B cell (primary cell): ENCODE measurements at regions not wholly inside any gene's neighbourhood (a gene's known extent, or its start where the extent isn't known, plus 50 kb on each side); places are given as distances from the start of the nearest gene placed in this dataset.

Experiments
- ATAC-seq: fragments of 200-7000 bp; cut with Tn5 transposase; one replicate; pipeline ENCODE4 v1.10.0; 2021; ENCODE audit warnings: low read depth, mild to moderate bottlenecking, moderate number of reproducible peaks, moderate library complexity
- CTCF ChIA-PET: fragments of 350-600 bp; sonication (Branson Sonifier 250); formaldehyde crosslinking; loops from one replicate; lab custom pipeline; 2021; ENCODE audit warnings: antibody characterized with exemption, inconsistent platforms; lab: Charles Lee
- POLR2A ChIA-PET: fragments of 350-600 bp; sonication (Branson Sonifier 250); formaldehyde crosslinking; loops from one replicate; lab custom pipeline; 2021; ENCODE audit warnings: antibody characterized with exemption; lab: Charles Lee
- DNase-seq: peaks from one replicate; pipeline ENCODE4 v3.0.0; 2013
- H2AFZ ChIP-seq: 2 replicates; pipeline ENCODE4 v1.6.1; 2012; ENCODE audit warnings: mild to moderate bottlenecking, low read depth, low read length; ENCODE audit not compliant: insufficient read depth, poor library complexity, severe bottlenecking
- H3K27ac ChIP-seq, 2 donors: 1 replicate in 1 of 2; 2 replicates in 1 of 2; pipeline ENCODE4 v1.5.1; 2012 to 2013; ENCODE audit warnings: low read length in 2 of 2, mild to moderate bottlenecking in 2 of 2, moderate library complexity in 1 of 2
- H3K27me3 ChIP-seq, 4 experiments: fragments of 200-600 bp in 1 of 4; sonication (generic) in 1 of 4; replicated peaks in 1 of 4; 1 replicate in 2 of 4; 2 replicates in 2 of 4; pipeline versions ENCODE4 v1.6.1 to v1.7.0; 2013 to 2016; ENCODE audit warnings: low read length in 3 of 4, mild to moderate bottlenecking in 2 of 4, mixed read lengths in 1 of 4, moderate library complexity in 1 of 4; ENCODE audit not compliant: insufficient read depth in 4 of 4, control insufficient read depth in 3 of 4; ENCODE audit errors: control extremely low read depth in 1 of 4
- H3K36me3 ChIP-seq, 2 experiments: replicated peaks in 1 of 2; 1 replicate in 1 of 2; 2 replicates in 1 of 2; pipeline versions ENCODE4 v1.6.1 to v1.7.1; 2013; ENCODE audit warnings: low read length in 1 of 2; ENCODE audit not compliant: insufficient read depth in 2 of 2, control insufficient read depth in 1 of 2; ENCODE audit errors: control extremely low read depth in 1 of 2, extremely low read depth in 1 of 2
- H3K4me1 ChIP-seq, 2 donors: fragments of 200-600 bp in 1 of 2; sonication (generic) in 1 of 2; 1 replicate in 1 of 2; 2 replicates in 1 of 2; pipeline versions ENCODE4 v1.5.1 to v1.6.1; 2013 to 2017; ENCODE audit warnings: low read length in 2 of 2; ENCODE audit not compliant: control insufficient read depth in 2 of 2, insufficient read depth in 2 of 2
- H3K4me2 ChIP-seq: replicated peaks from 2 replicates; pipeline ENCODE3; 2012; ENCODE audit warnings: mild to moderate bottlenecking, low read depth, low read length; ENCODE audit not compliant: poor library complexity, severe bottlenecking
- H3K4me3 ChIP-seq, 5 experiments: fragments of 200-600 bp in 1 of 5; sonication (generic) in 1 of 5; 1 replicate in 3 of 5; 2 replicates in 2 of 5; pipeline versions ENCODE4 v1.5.1 to v1.7.0; 2011 to 2016; ENCODE audit warnings: low read length in 4 of 5, mild to moderate bottlenecking in 4 of 5, low read depth in 2 of 5, control low read depth in 1 of 5, moderate library complexity in 1 of 5; ENCODE audit not compliant: insufficient read depth in 1 of 5; ENCODE audit errors: control extremely low read depth in 1 of 5, extremely low read depth in 1 of 5
- H3K79me2 ChIP-seq: fragments of 200-600 bp; sonication (generic); one replicate; pipeline ENCODE4 v1.6.0; 2016; ENCODE audit warnings: low read length; ENCODE audit not compliant: control insufficient read depth, insufficient read depth
- H3K9ac ChIP-seq: fragments of 200-600 bp; sonication (generic); 2 replicates; pipeline ENCODE4 v1.6.1; 2017; ENCODE audit warnings: mild to moderate bottlenecking, low read length, moderate library complexity
- H3K9me3 ChIP-seq, 3 donors: one replicate each; pipeline versions ENCODE4 v1.6.1 to v1.7.1; 2013; ENCODE audit warnings: low read length in 2 of 3; ENCODE audit not compliant: control insufficient read depth in 2 of 3, insufficient read depth in 1 of 3; ENCODE audit errors: control extremely low read depth in 1 of 3
- H4K20me1 ChIP-seq: 2 replicates; pipeline ENCODE4 v1.6.0; 2012; ENCODE audit warnings: mild to moderate bottlenecking, low read length; ENCODE audit not compliant: insufficient read depth, control insufficient read depth, poor library complexity, severe bottlenecking
- H3K27ac Mint-ChIP-seq: one replicate; pipeline ENCODE4 v1.8.0; 2021; ENCODE audit warnings: mixed read lengths
- H3K27me3 Mint-ChIP-seq: one replicate; pipeline ENCODE4 v1.8.0; 2021; ENCODE audit warnings: mixed read lengths
- H3K4me1 Mint-ChIP-seq: one replicate; pipeline ENCODE4 v1.8.0; 2021; ENCODE audit warnings: mixed read lengths
- H3K4me3 Mint-ChIP-seq: one replicate; pipeline ENCODE4 v1.8.0; 2021; ENCODE audit warnings: mixed read lengths
- H3K9me3 Mint-ChIP-seq: one replicate; pipeline ENCODE4 v1.8.0; 2022; ENCODE audit warnings: mixed read lengths; ENCODE audit not compliant: insufficient read depth
- CTCF ChIP-seq: fragments of 200-600 bp; IDR thresholded peaks from one replicate; pipeline ENCODE4 v1.8.0; 2022; ENCODE audit warnings: antibody characterized with exemption, mild to moderate bottlenecking
- EZH2 ChIP-seq: IDR thresholded peaks from 2 replicates; pipeline ENCODE4 v1.6.1; 2012; ENCODE audit warnings: borderline replicate concordance, low read depth, mild to moderate bottlenecking, moderate library complexity, low read length; ENCODE audit not compliant: insufficient read depth, poor library complexity, severe bottlenecking
- WGBS: methylation state at CpG from one replicate; pipeline ENCODE4 v1.1.5; 2013; ENCODE audit warnings: missing lambda C conversion rate; ENCODE audit not compliant: insufficient coverage; 5-methylcytosine and 5-hydroxymethylcytosine counted together
- intact Hi-C: fragments of 100-400 bp; cut with micrococcal nuclease; formaldehyde crosslinking; loops from one replicate; pipeline ENCODE4 v1.10.0; 2022

DNA sequence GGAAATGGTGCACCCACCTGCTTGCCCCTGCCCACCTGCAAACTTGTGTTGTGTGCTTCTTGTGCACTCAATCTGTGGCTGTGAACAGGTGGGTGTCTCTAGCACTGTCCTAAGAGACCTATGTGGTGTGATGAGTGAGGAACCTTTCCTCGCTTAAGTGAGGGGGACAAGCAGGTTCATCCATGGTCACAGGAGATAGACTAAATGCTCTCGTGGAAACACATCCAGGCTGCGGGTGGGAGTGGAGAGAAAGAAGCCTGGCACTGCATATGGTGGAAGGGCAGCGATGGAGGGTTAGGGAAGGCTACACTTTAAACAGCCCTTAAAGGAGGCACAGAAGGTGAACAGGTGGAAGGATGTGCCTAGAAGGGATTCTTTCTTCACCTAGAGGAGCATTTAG lies 330.9 kb downstream of the CXCL12 start:
- ATAC-seq: no peak
- H3K36me3 ChIP-seq: no peaks in the 10 kb centered on the region
- Mint-ChIP-seq H3K27ac (no peak overlapping the region), H3K9me3 (no peaks in the 10 kb centered on the region), H3K4me1 (no peaks in the 10 kb centered on the region), H3K4me3 (no peak overlapping the region), H3K27me3 (no peaks in the 10 kb centered on the region)
- H3K4me2 ChIP-seq: no peak overlapping the region
- H3K4me1 ChIP-seq: no peaks in the 10 kb centered on the region
- H3K27me3 ChIP-seq: no peaks in the 10 kb centered on the region
- DNase-seq: no peak
- ChIA-PET CTCF (interaction anchor here (0.8 kb wide), 1 partner anchor 13 kb away, joined by 3 read pairs; no protein-coding TSS in a partner anchor), POLR2A (no interaction called here)
- intact Hi-C loops: no loop called here
- H3K79me2 ChIP-seq: no peaks in the 10 kb centered on the region
- H3K27ac ChIP-seq: no peak overlapping the region
- no peak overlapping the region for H3K9ac ChIP-seq
- H3K4me3 ChIP-seq: no peak overlapping the region
- TF ChIP-seq EZH2 (no peak), CTCF (no peak)
- no peak overlapping the region for H2AFZ ChIP-seq
- H3K9me3 ChIP-seq: peaks cover 0 to 14% (median 0%) of the 10 kb centered on the region in 3 donors
- H4K20me1 ChIP-seq: no peaks in the 10 kb centered on the region
- WGBS: 92% methylated on average over 4 of the region's 4 CpGs

GRCh38 chr10:44053391-44053790 lies 331.5 kb downstream of the CXCL12 start:
- Mint-ChIP-seq H3K4me3 (no peak overlapping the region), H3K27me3 (no peaks in the 10 kb centered on the region), H3K4me1 (no peaks in the 10 kb centered on the region), H3K9me3 (no peaks in the 10 kb centered on the region), H3K27ac (no peak overlapping the region)
- Histone ChIP-seq H3K36me3 (no peaks in the 10 kb centered on the region), H3K27ac (no peak overlapping the region), H3K27me3 (no peaks in the 10 kb centered on the region), H4K20me1 (no peaks in the 10 kb centered on the region), H2AFZ (no peak overlapping the region), H3K4me1 (no peaks in the 10 kb centered on the region), H3K9ac (no peak overlapping the region), H3K9me3 (peaks cover 0 to 13% (median 0%) of the 10 kb centered on the region in 3 donors), H3K4me3 (no peak overlapping the region), H3K4me2 (no peak overlapping the region), H3K79me2 (no peaks in the 10 kb centered on the region)
- no peak for ATAC-seq
- ChIA-PET POLR2A (no interaction called here), CTCF (interaction anchor here (0.8 kb wide), 1 partner anchor 14 kb away, joined by 3 read pairs; no protein-coding TSS in a partner anchor)
- intact Hi-C loops: no loop called here
- no peak for DNase-seq
- TF ChIP-seq CTCF (no peak), EZH2 (no peak)
